MCF 10A (cell line): ENCODE measurements at regions not wholly inside any gene's neighbourhood (a gene's known extent, or its start where the extent isn't known, plus 50 kb on each side); places are given as distances from the start of the nearest gene placed in this dataset.

Experiments
- BruUV-seq: library from RNA; stranded (reverse); fragments of 400-500 nt; replicated peaks from 2 replicates; lab custom pipeline; 2021; lab: Mats Ljungman, UMichigan
- CTCF ChIA-PET: fragments of 300-600 bp; sonication (Branson Sonifier 250); formaldehyde crosslinking; extraction: SDS; loops from one replicate; lab custom pipeline; 2021; ENCODE audit warnings: antibody characterized with exemption, inconsistent platforms; lab: Yijun Ruan, JAX
- POLR2A ChIA-PET: fragments of 300-600, 350-650 bp; sonication (Branson Sonifier 250); formaldehyde crosslinking; extraction: SDS; loops from one replicate; lab custom pipeline; 2020; ENCODE audit warnings: antibody characterized with exemption, inconsistent platforms; lab: Yijun Ruan, JAX
- DNase-seq: peaks from one replicate; pipeline ENCODE4 v3.0.0-alpha.2; 2018; ENCODE audit not compliant: unreplicated experiment
- H3K27ac Mint-ChIP-seq: one replicate; pipeline ENCODE4 v1.8.0; 2022; ENCODE audit warnings: mild to moderate bottlenecking, low read depth, mixed read lengths; ENCODE audit not compliant: unreplicated experiment
- H3K27me3 Mint-ChIP-seq: one replicate; pipeline ENCODE4 v1.8.0; 2022; ENCODE audit warnings: mixed read lengths; ENCODE audit not compliant: insufficient read depth, unreplicated experiment
- H3K36me3 Mint-ChIP-seq: one replicate; pipeline ENCODE4 v1.8.0; 2022; ENCODE audit warnings: mild to moderate bottlenecking, moderate library complexity, mixed read lengths; ENCODE audit not compliant: insufficient read depth, unreplicated experiment
- H3K4me1 Mint-ChIP-seq: one replicate; pipeline ENCODE4 v1.8.0; 2022; ENCODE audit warnings: mixed read lengths; ENCODE audit not compliant: insufficient read depth, unreplicated experiment
- H3K4me3 Mint-ChIP-seq: one replicate; pipeline ENCODE4 v1.8.0; 2022; ENCODE audit warnings: mild to moderate bottlenecking, moderate library complexity, mixed read lengths; ENCODE audit not compliant: unreplicated experiment
- H3K9me3 Mint-ChIP-seq: one replicate; pipeline ENCODE4 v1.8.0; 2022; ENCODE audit warnings: mixed read lengths; ENCODE audit not compliant: unreplicated experiment
- CTCF ChIP-seq: fragments of 200-600 bp; IDR thresholded peaks from one replicate; pipeline ENCODE4 v1.8.0; 2022; ENCODE audit warnings: antibody characterized with exemption, mild to moderate bottlenecking; ENCODE audit not compliant: unreplicated experiment
- intact Hi-C: fragments of 100-400 bp; cut with micrococcal nuclease; formaldehyde crosslinking; loops from 2 replicates; pipeline ENCODE4 v1.14.1; 2022

- ChIA-PET CTCF (interaction anchor here (0.6 kb wide), 3 partner anchors 17 to 1566 kb away, joined by 3 to 4 read pairs (median 3); no protein-coding TSS in a partner anchor), POLR2A (interaction anchor here (0.6 to 1.3 kb wide), 3 partner anchors 13 to 37 kb away, joined by 3 read pairs; no protein-coding TSS in a partner anchor)
- BruUV-seq, result no TSS peak
- H3K4me1 Mint-ChIP-seq, result no peaks in the 10 kb centered on the region
- intact Hi-C loops, result no loop called here
- H3K36me3 Mint-ChIP-seq, result peaks cover 6% of the 10 kb centered on the region
- TF ChIP-seq CTCF, result no peak
- H3K27ac Mint-ChIP-seq, result no peak overlapping the region
- H3K4me3 Mint-ChIP-seq, result no peak overlapping the region
- no peaks in the 10 kb centered on the region for H3K9me3 Mint-ChIP-seq
- H3K27me3 Mint-ChIP-seq, result no peaks in the 10 kb centered on the region
- DNase-seq, result no peak
Observed at GRCh38 chr20:19940988-19941460, 76.1 kb upstream of the NAA20 start.

DNA sequence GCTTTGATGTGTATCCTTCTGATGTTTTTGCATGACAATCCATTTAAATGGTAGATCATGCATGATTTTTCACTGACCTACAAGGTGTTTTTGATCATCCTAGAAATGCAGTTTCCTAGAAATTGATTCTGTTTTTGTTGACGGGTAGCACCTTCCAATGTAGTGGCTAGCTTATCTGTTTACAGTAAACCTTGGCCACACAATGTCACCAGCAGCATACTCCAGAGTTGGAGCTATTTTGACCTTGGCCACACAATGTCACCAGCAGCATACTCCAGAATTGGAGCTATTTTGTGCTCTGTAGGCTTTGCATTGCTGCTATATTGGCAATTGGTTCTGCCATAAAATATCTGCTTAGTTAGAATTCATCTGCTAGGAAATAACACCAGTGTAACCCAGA is 74.6 kb upstream of the NAA20 start:
- H3K9me3 Mint-ChIP-seq, result no peaks in the 10 kb centered on the region
- no peaks in the 10 kb centered on the region for H3K27me3 Mint-ChIP-seq
- TF ChIP-seq CTCF, result no peak
- no peak for DNase-seq
- ChIA-PET POLR2A (interaction anchor here (1.2 to 1.4 kb wide), 2 partner anchors 15 to 32 kb away, joined by 4 to 5 read pairs; no protein-coding TSS in a partner anchor), CTCF (interaction anchor here (0.6 to 1.5 kb wide), 4 partner anchors 10 to 1239 kb away, joined by 3 to 4 read pairs (median 3); no protein-coding TSS in a partner anchor)
- no TSS peak for BruUV-seq
- peaks cover 6% of the 10 kb centered on the region for H3K36me3 Mint-ChIP-seq
- no peak overlapping the region for H3K27ac Mint-ChIP-seq
- intact Hi-C loops, result no loop called here
- H3K4me1 Mint-ChIP-seq, result no peaks in the 10 kb centered on the region
- no peak overlapping the region for H3K4me3 Mint-ChIP-seq

DNA sequence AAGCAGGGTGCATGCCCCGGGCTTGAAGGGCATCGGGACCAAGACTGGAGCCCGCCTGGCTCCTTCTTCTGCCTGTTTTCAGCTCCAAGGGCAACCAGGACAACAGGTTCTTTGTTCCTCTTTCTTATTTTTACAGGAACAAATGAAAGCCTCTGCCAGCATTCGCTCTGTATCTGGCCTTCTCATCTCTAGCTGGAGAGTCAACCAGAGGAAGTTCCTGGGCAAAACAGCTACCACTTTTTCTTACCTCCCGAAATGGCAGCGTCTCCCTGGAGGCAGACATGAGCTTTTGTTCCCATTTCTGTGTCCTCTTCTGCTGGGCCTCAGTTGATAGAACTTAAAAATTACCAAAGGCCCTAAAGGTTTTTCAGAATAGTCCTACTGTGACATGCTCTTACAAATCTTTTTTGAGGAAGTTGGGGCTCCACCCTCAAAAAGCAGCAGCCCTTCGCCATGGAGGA is 74.1 kb upstream of the NAA20 start:
- no peaks in the 10 kb centered on the region for H3K9me3 Mint-ChIP-seq
- TF ChIP-seq CTCF, result no peak
- BruUV-seq, result no TSS peak
- no peak overlapping the region for H3K4me3 Mint-ChIP-seq
- peaks cover 6% of the 10 kb centered on the region for H3K36me3 Mint-ChIP-seq
- POLR2A ChIA-PET, result interaction anchor here (1.2 to 1.4 kb wide), 2 partner anchors 15 to 31 kb away, joined by 4 to 5 read pairs; no protein-coding TSS in a partner anchor
- no peaks in the 10 kb centered on the region for H3K27me3 Mint-ChIP-seq
- DNase-seq, result no peak
- CTCF ChIA-PET, result interaction anchor here (0.6 to 1.5 kb wide), 4 partner anchors 11 to 1239 kb away, joined by 3 to 4 read pairs (median 3); no protein-coding TSS in a partner anchor
- H3K27ac Mint-ChIP-seq, result no peak overlapping the region
- no peaks in the 10 kb centered on the region for H3K4me1 Mint-ChIP-seq
- intact Hi-C loops, result no loop called here

GRCh38 chr20:19944772-19945459 is 72.2 kb upstream of the NAA20 start:
- ChIA-PET CTCF (interaction anchor here (0.7 to 2.5 kb wide), 3 partner anchors 8 to 43 kb away, joined by 3 to 6 read pairs (median 5); no protein-coding TSS in a partner anchor), POLR2A (interaction anchor here (0.7 to 1.4 kb wide), 3 partner anchors 10 to 19 kb away, joined by 3 to 7 read pairs (median 4); no protein-coding TSS in a partner anchor)
- Mint-ChIP-seq H3K27me3 (no peaks in the 10 kb centered on the region), H3K4me3 (no peak overlapping the region), H3K4me1 (no peaks in the 10 kb centered on the region), H3K9me3 (no peaks in the 10 kb centered on the region), H3K27ac (no peak overlapping the region), H3K36me3 (no peaks in the 10 kb centered on the region)
- intact Hi-C loops, result no loop called here
- no peak for TF ChIP-seq CTCF
- DNase-seq, result no peak
- BruUV-seq, result no TSS peak
